ENCODE measurements at regions not wholly inside any gene's neighbourhood (a gene's known extent, or its start where the extent isn't known, plus 50 kb on each side); places are given as distances from the start of the nearest gene placed in this dataset.

GRCh38 chr3:117611211-117611610, 901.6 kb downstream of the TUSC7 start:
- no peaks in the 10 kb centered on the region for H3K9me3 ChIP-seq
- H3K36me3 ChIP-seq (ENCODE audit: low read depth): no peaks in the 10 kb centered on the region
- ATAC-seq (no peak), DNase-seq (no peak)
- intact Hi-C loops (cut with DNase I, micrococcal nuclease): no loop called here
- no peak overlapping the region for H3K4me3 ChIP-seq
- H3K4me1 ChIP-seq (ENCODE audit: low read depth): no peaks in the 10 kb centered on the region
- TF ChIP-seq CTCF (IDR thresholded peaks at IDR 0.05): no peak

GRCh38 chr3:117616227-117616626, 906.6 kb downstream of the TUSC7 start:
- DNase-seq: no peak
- H3K4me1 ChIP-seq (ENCODE audit: low read depth): no peaks in the 10 kb centered on the region
- H3K4me3 ChIP-seq: no peak overlapping the region
- H3K36me3 ChIP-seq (ENCODE audit: low read depth): no peaks in the 10 kb centered on the region
- TF ChIP-seq CTCF (IDR thresholded peaks at IDR 0.05): no peak
- intact Hi-C loops (cut with DNase I, micrococcal nuclease): no loop called here
- H3K9me3 ChIP-seq: no peaks in the 10 kb centered on the region
- no peak for ATAC-seq

GRCh38 chr3:117617906-117618305, 908.3 kb downstream of the TUSC7 start:
- H3K4me1 ChIP-seq (ENCODE audit: low read depth): no peaks in the 10 kb centered on the region
- TF ChIP-seq CTCF (IDR thresholded peaks at IDR 0.05): no peak
- intact Hi-C loops (cut with DNase I, micrococcal nuclease): no loop called here
- DNase-seq (no peak), ATAC-seq (no peak)
- no peaks in the 10 kb centered on the region for H3K36me3 ChIP-seq (ENCODE audit: low read depth)
- H3K9me3 ChIP-seq: no peaks in the 10 kb centered on the region
- H3K4me3 ChIP-seq: no peak overlapping the region

- TF ChIP-seq CTCF (IDR thresholded peaks at IDR 0.05): no peak
- intact Hi-C loops (cut with DNase I, micrococcal nuclease): no loop called here
- DNase-seq (no peak), ATAC-seq (no peak)
- Histone ChIP-seq H3K4me1 (ENCODE audit: low read depth) (no peaks in the 10 kb centered on the region), H3K36me3 (ENCODE audit: low read depth) (no peaks in the 10 kb centered on the region), H3K9me3 (no peaks in the 10 kb centered on the region), H3K4me3 (no peak overlapping the region)
These were observed 908.9 kb downstream of the TUSC7 start for GRCh38 chr3:117618462-117618861.

- Histone ChIP-seq H3K36me3 (ENCODE audit: low read depth) (no peaks in the 10 kb centered on the region), H3K4me1 (ENCODE audit: low read depth) (no peaks in the 10 kb centered on the region), H3K4me3 (no peak overlapping the region), H3K9me3 (no peaks in the 10 kb centered on the region)
- ATAC-seq: no peak
- TF ChIP-seq CTCF (IDR thresholded peaks at IDR 0.05): no peak
- no peak for DNase-seq
- intact Hi-C loops (cut with DNase I, micrococcal nuclease): no loop called here
These were observed 910.2 kb downstream of the TUSC7 start for GRCh38 chr3:117619805-117620204.

- DNase-seq: no peak
- no peak for ATAC-seq
- intact Hi-C loops (cut with DNase I, micrococcal nuclease): no loop called here
- no peak overlapping the region for H3K4me3 ChIP-seq
- H3K4me1 ChIP-seq (ENCODE audit: low read depth): no peaks in the 10 kb centered on the region
- H3K36me3 ChIP-seq (ENCODE audit: low read depth): no peaks in the 10 kb centered on the region
- no peak for TF ChIP-seq CTCF (IDR thresholded peaks at IDR 0.05)
- H3K9me3 ChIP-seq: no peaks in the 10 kb centered on the region
These were observed 912.7 kb downstream of the TUSC7 start for GRCh38 chr3:117622171-117622841.
